ENCODE measurements at regions not wholly inside any gene's neighbourhood (a gene's known extent, or its start where the extent isn't known, plus 50 kb on each side); places are given as distances from the start of the nearest gene placed in this dataset.

- DNase-seq (ENCODE audit: low spot score): no peak
Observed at GRCh38 chr13:71079638-71080037, 787.4 kb downstream of the DACH1 start.

GRCh38 chr13:71068041-71068440 is 799.0 kb downstream of the DACH1 start:
- no peak for DNase-seq (ENCODE audit: low spot score)

GRCh38 chr13:71067165-71067815 is 799.7 kb downstream of the DACH1 start:
- DNase-seq (ENCODE audit: low spot score): no peak

DNA sequence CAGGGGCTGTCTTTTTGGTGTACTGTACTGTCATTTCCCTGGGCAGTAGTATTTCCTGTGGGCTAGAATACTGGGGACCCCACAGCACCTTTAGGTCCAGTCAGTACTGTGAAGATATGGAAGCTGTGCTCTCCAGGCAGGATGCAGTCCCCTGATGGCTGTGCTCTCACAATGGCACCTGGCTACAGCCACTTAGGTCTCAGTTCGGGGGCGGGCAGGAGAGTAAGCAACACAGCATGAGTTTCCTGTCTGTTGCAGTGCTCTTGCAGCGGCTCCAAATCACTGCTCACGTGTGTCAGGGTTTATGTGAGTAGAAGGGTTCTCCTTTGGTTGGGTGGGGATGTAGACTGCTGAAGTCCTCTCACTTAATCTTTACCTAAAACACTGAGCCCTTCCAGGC is 810.4 kb downstream of the DACH1 start:
- DNase-seq (ENCODE audit: low spot score): no peak

GRCh38 chr13:71055644-71056043 is 811.4 kb downstream of the DACH1 start:
- DNase-seq (ENCODE audit: low spot score): no peak

GRCh38 chr13:71055047-71055446 is 812.0 kb downstream of the DACH1 start:
- DNase-seq (ENCODE audit: low spot score): no peak

DNA sequence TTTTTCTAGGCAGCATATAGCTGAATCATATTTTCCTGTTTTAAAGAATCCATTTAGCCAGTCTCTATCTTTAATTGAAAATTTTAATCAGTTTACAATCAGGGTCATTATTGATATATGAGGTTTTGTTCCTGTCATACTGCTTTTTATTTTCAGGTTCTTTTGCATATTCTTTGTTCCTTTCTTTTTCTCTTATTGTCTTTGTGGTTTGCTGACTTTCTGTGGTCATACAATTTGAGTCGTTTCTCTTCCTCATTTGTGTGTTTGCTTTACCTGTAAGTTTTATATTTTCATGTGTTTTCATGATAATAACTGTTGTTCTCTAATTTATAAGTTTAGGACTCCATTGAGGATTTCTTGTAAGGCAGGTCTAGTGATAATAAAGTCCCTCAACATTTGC is 812.6 kb downstream of the DACH1 start:
- DNase-seq (ENCODE audit: low spot score): no peak

DNA sequence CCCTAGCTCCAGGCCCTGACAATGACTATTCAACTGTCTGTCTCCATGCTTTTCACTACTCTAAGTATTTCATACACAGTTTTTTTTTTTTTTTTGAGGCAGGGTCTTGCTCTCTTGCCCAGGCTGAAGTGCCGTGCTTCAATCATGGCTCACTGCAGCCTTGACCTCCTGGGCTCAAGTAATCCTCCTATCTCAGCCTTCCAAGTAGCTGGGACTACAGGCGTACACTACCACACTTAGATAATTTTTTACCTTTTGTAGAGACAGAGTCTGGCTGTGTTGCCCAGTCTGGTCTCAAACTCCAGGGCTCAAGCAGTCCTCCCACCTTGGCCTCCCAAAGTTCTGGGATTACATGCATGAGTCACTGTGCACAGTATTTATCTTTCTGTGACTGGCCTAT is 815.4 kb downstream of the DACH1 start:
- DNase-seq (ENCODE audit: low spot score): no peak

DNA sequence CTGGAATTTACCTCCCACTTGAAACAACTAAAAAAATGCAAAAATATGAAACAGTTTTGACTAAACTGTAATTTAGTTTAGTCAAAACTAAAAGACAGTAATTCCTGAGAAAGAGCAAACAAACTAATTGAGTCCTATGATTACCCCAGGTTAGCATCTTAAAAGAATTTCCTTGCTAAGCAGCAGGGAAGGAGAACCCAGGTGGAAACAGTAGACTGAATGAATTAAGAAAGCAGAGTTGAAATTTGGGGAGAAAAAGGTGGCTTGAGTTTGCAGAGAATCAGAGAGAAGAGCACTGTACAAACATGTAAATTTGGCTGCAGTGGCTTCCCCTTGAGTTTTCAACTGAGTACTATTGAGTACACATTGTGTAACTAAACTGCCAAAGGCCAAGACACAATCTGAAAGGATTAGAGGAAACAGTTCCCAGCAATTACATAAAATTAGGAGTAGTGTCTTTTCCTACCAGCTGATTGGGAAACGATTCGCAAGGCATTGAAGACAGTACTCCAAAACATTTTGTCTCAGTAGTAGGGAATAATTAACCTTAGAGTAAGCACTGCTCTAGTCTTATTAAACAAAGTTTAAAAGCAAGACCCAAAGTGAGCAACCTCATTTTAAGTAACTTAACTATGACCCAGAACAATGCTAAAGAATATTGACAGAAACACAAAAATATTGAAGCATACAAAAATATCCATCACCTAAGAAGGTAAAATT is 820.5 kb downstream of the DACH1 start:
- DNase-seq (ENCODE audit: low spot score): no peak

- no peak for DNase-seq (ENCODE audit: low spot score)
Observed at GRCh38 chr13:71045101-71045500, 821.9 kb downstream of the DACH1 start.

GRCh38 chr13:71039440-71039839 is 827.6 kb downstream of the DACH1 start:
- DNase-seq (ENCODE audit: low spot score): no peak

GRCh38 chr13:71034018-71034417 is 833.0 kb downstream of the DACH1 start:
- no peak for DNase-seq (ENCODE audit: low spot score)

DNA sequence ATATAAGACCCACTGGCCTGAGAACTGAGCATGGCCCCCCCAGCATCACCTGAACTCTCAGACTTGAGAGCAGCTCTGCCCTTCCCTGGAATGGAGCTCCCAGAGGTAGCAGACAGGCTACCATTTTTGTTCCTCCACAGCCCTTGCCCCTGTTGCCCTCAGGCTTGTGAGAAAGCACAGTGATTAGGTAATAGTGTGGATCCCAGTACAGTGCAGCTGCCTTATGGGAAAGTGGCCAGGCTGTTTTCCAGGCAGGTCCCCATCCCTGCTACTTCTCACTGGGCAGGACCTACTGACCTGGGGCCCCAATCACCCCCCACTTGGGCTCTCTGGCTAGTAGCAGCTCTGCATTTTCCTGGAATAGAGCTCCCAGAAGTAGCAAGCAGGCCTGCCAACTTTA is 834.0 kb downstream of the DACH1 start:
- no peak for DNase-seq (ENCODE audit: low spot score)

DNA sequence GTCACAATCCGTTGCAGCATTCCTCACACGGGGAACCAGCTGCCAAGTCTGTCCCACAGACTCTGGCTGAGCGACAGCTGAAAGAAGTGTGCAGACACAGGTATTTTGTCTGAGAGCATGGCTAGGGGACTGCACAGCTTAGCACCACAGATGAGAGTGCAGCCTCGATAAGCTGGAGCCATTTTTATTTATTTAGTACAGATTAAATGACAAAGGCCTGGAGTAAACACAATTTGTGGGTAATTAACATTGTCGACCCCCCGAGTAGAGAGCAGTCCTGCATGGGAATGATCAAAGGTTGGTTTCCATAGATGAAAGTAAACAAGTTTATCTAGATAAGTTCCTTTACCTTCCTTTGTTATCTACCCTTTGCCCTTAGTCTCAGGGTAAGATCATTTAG is 836.2 kb downstream of the DACH1 start:
- no peak for DNase-seq (ENCODE audit: low spot score)

GRCh38 chr13:71028884-71029283 is 838.1 kb downstream of the DACH1 start:
- no peak for DNase-seq (ENCODE audit: low spot score)

- DNase-seq (ENCODE audit: low spot score): no peak
Observed at GRCh38 chr13:71021825-71022422, 845.1 kb downstream of the DACH1 start.

GRCh38 chr13:71018995-71019394 is 848.0 kb downstream of the DACH1 start:
- DNase-seq (ENCODE audit: low spot score): no peak

GRCh38 chr13:71018544-71018943 is 848.5 kb downstream of the DACH1 start:
- DNase-seq (ENCODE audit: low spot score): no peak

GRCh38 chr13:71017607-71018006 is 849.4 kb downstream of the DACH1 start:
- DNase-seq (ENCODE audit: low spot score): no peak

- DNase-seq (ENCODE audit: low spot score): no peak
Observed at GRCh38 chr13:71015516-71015915, 851.5 kb downstream of the DACH1 start.

- no peak for DNase-seq (ENCODE audit: low spot score)
Observed at GRCh38 chr13:71015021-71015420, 852.0 kb downstream of the DACH1 start.

GRCh38 chr13:71005919-71006318 is 861.1 kb downstream of the DACH1 start:
- DNase-seq (ENCODE audit: low spot score): no peak

GRCh38 chr13:70995338-70995737 is 871.7 kb downstream of the DACH1 start:
- no peak for DNase-seq (ENCODE audit: low spot score)

DNA sequence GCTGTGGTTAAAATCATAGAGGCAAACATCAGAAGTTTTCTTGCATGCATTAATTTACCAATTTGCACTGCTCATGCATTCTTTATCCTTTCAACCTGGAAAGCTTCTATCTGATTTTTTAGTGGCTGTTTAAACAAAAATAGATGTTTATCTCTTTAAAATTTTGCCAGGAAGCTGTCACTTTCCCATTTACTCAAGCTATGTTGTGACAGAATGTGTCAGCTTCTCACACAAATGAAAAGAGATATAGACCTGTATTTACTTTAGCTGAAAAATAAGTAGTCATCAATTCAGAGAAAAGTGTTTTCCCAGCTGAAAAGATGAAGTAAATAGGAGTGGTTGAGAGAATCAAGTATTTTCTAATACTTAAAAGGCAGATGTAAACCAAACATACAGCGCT is 872.8 kb downstream of the DACH1 start:
- no peak for DNase-seq (ENCODE audit: low spot score)

All from COLO829 (cell line).